Mesendoderm (in vitro differentiated cells): ENCODE measurements at regions not wholly inside any gene's neighbourhood (a gene's known extent, or its start where the extent isn't known, plus 50 kb on each side); places are given as distances from the start of the nearest gene placed in this dataset.
"Not testable (repeated sequence)": the region's sequence is repeated elsewhere in the genome, so short reads cannot be mapped to it uniquely, and the experiment has no call there.

Experiments used
- DNase-seq: peaks from one replicate; pipeline ENCODE4 v3.0.0; 2013
- H2AK5ac ChIP-seq: 2 replicates; pipeline ENCODE4 v1.6.1; 2013; ENCODE audit warnings: low read length, inconsistent platforms
- H2BK120ac ChIP-seq: 2 replicates; pipeline ENCODE4 v1.6.1; 2013; ENCODE audit warnings: low read depth, mild to moderate bottlenecking, low read length, moderate library complexity, mixed read lengths
- H2BK15ac ChIP-seq: replicated peaks from 2 replicates; pipeline ENCODE4 v1.6.1; 2013; ENCODE audit warnings: low read depth, mild to moderate bottlenecking, moderate library complexity
- H2BK5ac ChIP-seq: 2 replicates; pipeline ENCODE4 v1.6.1; 2013; ENCODE audit warnings: low read length, inconsistent platforms
- H3K18ac ChIP-seq: 2 replicates; pipeline ENCODE4 v1.6.1; 2013; ENCODE audit warnings: mild to moderate bottlenecking, low read length, mixed read lengths
- H3K23ac ChIP-seq: one replicate; pipeline ENCODE4 v1.6.1; 2013; ENCODE audit warnings: low read length
- H3K27ac ChIP-seq: 2 replicates; pipeline ENCODE4 v1.5.1; 2013; ENCODE audit warnings: low read depth, mild to moderate bottlenecking, inconsistent platforms, low read length, moderate library complexity
- H3K27me3 ChIP-seq: 2 replicates; pipeline ENCODE4 v1.6.1; 2013; ENCODE audit warnings: low read length, control low read depth, mild to moderate bottlenecking, inconsistent platforms; ENCODE audit not compliant: insufficient read depth, poor library complexity
- H3K36me3 ChIP-seq: 2 replicates; pipeline ENCODE4 v1.6.1; 2013; ENCODE audit warnings: low read length, inconsistent platforms; ENCODE audit not compliant: control insufficient read depth, insufficient read depth
- H3K4ac ChIP-seq: one replicate; pipeline ENCODE4 v1.6.1; 2013; ENCODE audit warnings: low read depth, mild to moderate bottlenecking, low read length, moderate library complexity
- H3K4me1 ChIP-seq: 2 replicates; pipeline ENCODE4 v1.6.1; 2013; ENCODE audit warnings: low read depth, low read length, inconsistent platforms; ENCODE audit not compliant: control insufficient read depth
- H3K4me2 ChIP-seq: 2 replicates; pipeline ENCODE4 v1.6.1; 2013; ENCODE audit warnings: low read length
- H3K4me3 ChIP-seq: 2 replicates; pipeline ENCODE4 v1.5.1; 2013; ENCODE audit warnings: mild to moderate bottlenecking, low read length
- H3K56ac ChIP-seq: one replicate; pipeline ENCODE4 v1.6.1; 2013; ENCODE audit warnings: low read length
- H3K79me1 ChIP-seq: 2 replicates; pipeline ENCODE4 v1.6.1; 2013; ENCODE audit warnings: low read length, inconsistent platforms
- H3K79me2 ChIP-seq: 2 replicates; pipeline ENCODE4 v1.6.1; 2013; ENCODE audit warnings: mild to moderate bottlenecking, low read length; ENCODE audit not compliant: control insufficient read depth, insufficient read depth
- H3K9ac ChIP-seq: 2 replicates; pipeline ENCODE4 v1.6.1; 2013; ENCODE audit warnings: low read length, inconsistent platforms
- H4K5ac ChIP-seq: one replicate; pipeline ENCODE4 v1.6.1; 2013; ENCODE audit warnings: low read length
- H4K8ac ChIP-seq: one replicate; pipeline ENCODE4 v1.6.1; 2013; ENCODE audit warnings: low read depth, mild to moderate bottlenecking, control low read depth, low read length, moderate library complexity
- WGBS: extraction: QIAGEN DNeasy Blood & Tissue Kit; methylation state at CpG from one replicate; pipeline ENCODE4 v1.1.7; 2013; ENCODE audit warnings: low lambda C conversion rate, missing lambda C conversion rate; ENCODE audit not compliant: insufficient coverage; ENCODE audit errors: extremely low coverage; 5-methylcytosine and 5-hydroxymethylcytosine counted together

DNA sequence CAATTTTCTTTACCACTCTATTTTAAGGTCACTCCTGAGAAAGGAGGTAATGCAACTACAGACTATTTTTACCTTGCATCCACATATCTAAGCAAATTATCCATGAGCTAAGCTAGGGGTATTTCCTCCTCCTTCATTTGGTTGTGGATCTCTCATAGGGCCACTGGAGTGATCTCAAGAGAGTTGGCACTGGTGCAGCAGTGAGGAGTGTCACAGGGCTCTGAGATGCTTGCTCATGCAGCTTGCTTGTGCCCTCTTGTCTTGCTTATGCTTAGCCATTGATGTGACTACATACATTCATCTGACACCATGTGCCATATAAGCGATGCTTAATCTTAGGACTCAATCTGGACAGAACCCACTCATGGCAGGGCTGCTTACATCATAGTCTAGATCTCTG, 950.3 kb downstream of the TSN start:
- Histone ChIP-seq H3K4me2 (no peak overlapping the region), H3K18ac (no peak overlapping the region), H3K27me3 (no peaks in the 10 kb centered on the region), H4K8ac (no peak overlapping the region), H3K79me1 (no peaks in the 10 kb centered on the region), H4K5ac (no peak overlapping the region), H3K9ac (no peak overlapping the region), H2BK15ac (no peak overlapping the region), H3K79me2 (no peaks in the 10 kb centered on the region), H3K23ac (no peak overlapping the region), H2BK5ac (no peak overlapping the region), H2BK120ac (no peak overlapping the region), H3K36me3 (no peaks in the 10 kb centered on the region), H3K27ac (no peak overlapping the region), H2AK5ac (no peak overlapping the region), H3K4me3 (no peak overlapping the region), H3K56ac (no peak overlapping the region), H3K4ac (no peak overlapping the region), H3K4me1 (no peaks in the 10 kb centered on the region)
- no CpG with 5 or more reads among the region's 1 CpG for WGBS
- no peak for DNase-seq

DNA sequence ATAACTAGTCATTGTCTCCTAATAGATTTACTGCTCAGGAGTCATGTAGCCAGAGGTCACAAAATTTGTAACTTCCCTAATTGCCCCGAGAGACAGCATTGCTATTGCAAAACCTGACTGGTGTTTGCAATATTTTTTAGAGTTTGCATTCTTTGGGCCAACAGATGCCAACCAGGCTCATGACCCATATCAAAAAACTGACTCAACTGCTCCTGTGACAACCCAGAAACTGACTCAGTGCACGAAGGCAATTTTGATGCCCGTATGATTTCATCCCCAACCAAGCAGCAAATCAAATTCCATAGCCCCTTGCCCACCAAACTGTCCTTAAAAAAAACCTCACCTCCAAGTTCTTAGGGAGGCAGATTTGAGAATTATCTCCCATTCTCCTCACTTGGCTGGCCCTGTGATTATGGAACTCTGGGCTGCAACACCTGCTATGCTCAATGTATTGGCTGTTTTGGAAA, 951.3 kb downstream of the TSN start:
- WGBS: no CpG with 5 or more reads among the region's 3 CpGs
- no peak overlapping the region for H3K4ac ChIP-seq
- H3K79me1 ChIP-seq: no peaks in the 10 kb centered on the region
- H3K9ac ChIP-seq: no peak overlapping the region
- H4K5ac ChIP-seq: no peak overlapping the region
- no peak overlapping the region for H2BK5ac ChIP-seq
- H3K79me2 ChIP-seq: no peaks in the 10 kb centered on the region
- H3K4me1 ChIP-seq: no peaks in the 10 kb centered on the region
- H2BK120ac ChIP-seq: no peak overlapping the region
- H3K27ac ChIP-seq: no peak overlapping the region
- no peak overlapping the region for H2BK15ac ChIP-seq
- no peak overlapping the region for H3K4me2 ChIP-seq
- H3K56ac ChIP-seq: no peak overlapping the region
- H3K18ac ChIP-seq: no peak overlapping the region
- no peak for DNase-seq
- no peaks in the 10 kb centered on the region for H3K27me3 ChIP-seq
- no peak overlapping the region for H3K23ac ChIP-seq
- no peak overlapping the region for H4K8ac ChIP-seq
- no peaks in the 10 kb centered on the region for H3K36me3 ChIP-seq
- no peak overlapping the region for H3K4me3 ChIP-seq
- H2AK5ac ChIP-seq: no peak overlapping the region

DNA sequence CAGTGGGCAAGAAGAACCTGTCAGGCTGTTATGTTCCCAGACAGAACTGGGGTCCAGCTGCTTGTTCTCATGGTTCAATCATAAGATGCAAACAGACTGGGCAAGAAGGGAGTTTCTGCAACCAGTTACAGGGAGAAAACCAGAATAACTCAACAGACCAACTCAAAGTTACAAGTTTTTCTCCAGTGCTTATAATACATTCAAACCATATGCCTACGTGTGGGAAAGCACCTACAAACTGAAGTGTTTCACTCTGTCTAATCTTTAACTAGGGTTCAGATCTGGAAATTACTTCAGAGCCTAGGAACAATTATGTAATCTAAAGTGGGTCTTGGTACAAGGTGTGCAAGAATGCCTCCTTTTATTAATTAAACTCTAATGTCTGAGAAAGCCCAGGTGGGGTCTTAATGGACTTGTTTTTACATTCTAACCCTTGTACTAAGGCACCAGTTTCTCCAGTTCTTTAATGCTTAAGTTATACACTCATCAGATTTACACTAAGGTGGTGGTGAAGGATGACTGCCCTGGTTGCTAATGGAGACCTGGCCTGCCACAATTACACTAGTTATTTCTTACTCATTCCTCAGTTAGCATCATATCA, 951.9 kb downstream of the TSN start:
- H3K79me1 ChIP-seq: no peaks in the 10 kb centered on the region
- no peak overlapping the region for H4K8ac ChIP-seq
- H3K27ac ChIP-seq: no peak overlapping the region

DNA sequence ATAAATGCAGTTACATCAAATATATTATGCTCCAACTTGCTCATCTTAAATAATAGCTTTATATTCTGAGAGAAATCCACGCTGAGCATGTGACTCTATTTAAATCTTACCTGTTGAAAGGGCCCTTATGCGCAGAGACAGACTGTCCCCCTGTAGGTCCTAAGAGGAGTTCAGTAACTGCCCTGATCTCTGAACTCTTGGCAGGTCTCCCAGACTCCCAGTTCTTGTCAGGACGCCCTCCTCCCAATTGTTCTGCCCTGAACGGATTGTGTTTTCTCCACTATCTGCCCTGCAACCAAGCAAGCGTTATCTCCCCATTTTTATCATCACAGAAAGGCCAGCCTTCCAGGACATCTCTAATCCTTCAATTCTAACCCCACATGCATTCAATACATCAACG, 954.6 kb downstream of the TSN start:
- Histone ChIP-seq H2BK15ac (no peak overlapping the region), H4K5ac (no peak overlapping the region), H3K36me3 (no peaks in the 10 kb centered on the region), H3K23ac (no peak overlapping the region), H3K56ac (no peak overlapping the region), H3K27me3 (no peaks in the 10 kb centered on the region), H3K9ac (no peak overlapping the region), H3K79me1 (no peaks in the 10 kb centered on the region), H2BK120ac (no peak overlapping the region), H4K8ac (no peak overlapping the region), H2BK5ac (no peak overlapping the region), H3K4ac (no peak overlapping the region), H3K4me1 (no peaks in the 10 kb centered on the region), H3K4me2 (no peak overlapping the region), H3K4me3 (no peak overlapping the region), H3K27ac (no peak overlapping the region), H3K79me2 (no peaks in the 10 kb centered on the region), H3K18ac (no peak overlapping the region), H2AK5ac (no peak overlapping the region)
- 100% methylated on average over 1 of the region's 6 CpGs for WGBS
- peak; percentile 27 for DNase-seq

More for the DNA sequence above, 951.9 kb downstream of the TSN start:
- Histone ChIP-seq H2BK5ac (no peak overlapping the region), H3K4ac (no peak overlapping the region), H3K9ac (no peak overlapping the region), H3K18ac (no peak overlapping the region), H3K23ac (no peak overlapping the region), H3K4me1 (no peaks in the 10 kb centered on the region), H2AK5ac (no peak overlapping the region), H3K27me3 (no peaks in the 10 kb centered on the region), H2BK15ac (no peak overlapping the region), H3K4me3 (no peak overlapping the region), H2BK120ac (no peak overlapping the region), H3K79me2 (no peaks in the 10 kb centered on the region), H3K36me3 (no peaks in the 10 kb centered on the region), H4K5ac (no peak overlapping the region), H3K56ac (no peak overlapping the region), H3K4me2 (no peak overlapping the region)
- DNase-seq: no peak
- WGBS: no CpG with 5 or more reads among the region's 1 CpG

DNA sequence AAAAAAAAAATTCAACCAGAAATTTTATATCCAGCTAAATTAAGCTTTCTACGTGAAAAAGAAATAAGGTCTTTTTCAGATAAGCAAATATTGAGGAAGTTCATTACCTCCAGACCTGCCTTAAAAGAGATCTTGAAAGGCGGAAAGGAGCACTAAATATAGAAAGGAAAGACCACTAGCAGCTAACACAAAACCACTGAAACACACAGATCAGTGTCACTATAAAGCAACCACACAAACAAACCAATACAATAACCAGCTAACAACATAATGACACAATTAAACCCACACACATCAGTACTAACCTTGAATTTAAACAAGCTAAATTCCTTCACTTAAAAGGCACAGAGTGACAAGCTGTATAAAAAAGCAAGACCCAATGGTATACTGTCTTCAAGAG, 958.3 kb downstream of the TSN start:
- H3K27ac ChIP-seq: no peak overlapping the region
- WGBS: no CpG with 5 or more reads among the region's 2 CpGs
- H3K36me3 ChIP-seq: no peaks in the 10 kb centered on the region

DNA sequence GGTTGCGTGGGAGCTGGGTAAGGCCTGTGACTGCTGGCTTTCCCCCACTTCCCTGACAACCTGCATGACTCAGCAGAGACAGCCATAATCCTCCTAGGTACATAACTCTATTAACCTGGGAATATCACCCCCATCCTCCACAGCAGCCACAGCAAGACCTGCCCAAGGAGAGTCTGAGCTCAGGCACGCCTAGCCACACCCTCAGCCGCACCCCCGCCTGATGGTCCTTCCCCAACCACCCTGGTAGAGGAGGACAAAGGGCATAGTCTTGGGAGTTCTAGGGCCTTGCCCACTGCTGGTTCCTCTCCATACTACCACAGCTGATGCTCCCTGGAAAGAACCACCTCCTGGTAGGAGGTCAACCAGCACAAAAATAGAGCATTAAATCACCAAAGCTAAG, 965.4 kb downstream of the TSN start:
- H2AK5ac ChIP-seq, H3K23ac ChIP-seq, H3K4me2 ChIP-seq, H2BK5ac ChIP-seq, H3K4me1 ChIP-seq, H2BK120ac ChIP-seq, H3K27me3 ChIP-seq, H3K79me1 ChIP-seq, H2BK15ac ChIP-seq, H3K9ac ChIP-seq, H4K5ac ChIP-seq, H3K79me2 ChIP-seq, H4K8ac ChIP-seq, H3K4me3 ChIP-seq, H3K27ac ChIP-seq, H3K36me3 ChIP-seq, DNase-seq, H3K56ac ChIP-seq, H3K18ac ChIP-seq, H3K4ac ChIP-seq: not testable (repeated sequence)
- WGBS: no CpG with 5 or more reads among the region's 4 CpGs

More for the DNA sequence above, 958.3 kb downstream of the TSN start:
- DNase-seq: no peak
- no peak overlapping the region for H2BK5ac ChIP-seq
- H3K4me2 ChIP-seq: no peak overlapping the region
- H3K18ac ChIP-seq: no peak overlapping the region
- H4K8ac ChIP-seq: no peak overlapping the region
- H3K27me3 ChIP-seq: no peaks in the 10 kb centered on the region
- H3K4me3 ChIP-seq: no peak overlapping the region
- H2BK120ac ChIP-seq: no peak overlapping the region
- no peak overlapping the region for H2BK15ac ChIP-seq
- no peak overlapping the region for H2AK5ac ChIP-seq
- no peak overlapping the region for H4K5ac ChIP-seq
- no peaks in the 10 kb centered on the region for H3K79me2 ChIP-seq
- no peaks in the 10 kb centered on the region for H3K4me1 ChIP-seq
- no peaks in the 10 kb centered on the region for H3K79me1 ChIP-seq
- no peak overlapping the region for H3K4ac ChIP-seq
- no peak overlapping the region for H3K56ac ChIP-seq
- H3K23ac ChIP-seq: no peak overlapping the region
- H3K9ac ChIP-seq: no peak overlapping the region
